ENCODE measurements at regions not wholly inside any gene's neighbourhood (a gene's known extent, or its start where the extent isn't known, plus 50 kb on each side); places are given as distances from the start of the nearest gene placed in this dataset.
A peak's percentile ranks its signal among the peaks of the same experiment; 100 is the strongest.
"Not testable (repeated sequence)": the region's sequence is repeated elsewhere in the genome, so short reads cannot be mapped to it uniquely, and the experiment has no call there.

DNA sequence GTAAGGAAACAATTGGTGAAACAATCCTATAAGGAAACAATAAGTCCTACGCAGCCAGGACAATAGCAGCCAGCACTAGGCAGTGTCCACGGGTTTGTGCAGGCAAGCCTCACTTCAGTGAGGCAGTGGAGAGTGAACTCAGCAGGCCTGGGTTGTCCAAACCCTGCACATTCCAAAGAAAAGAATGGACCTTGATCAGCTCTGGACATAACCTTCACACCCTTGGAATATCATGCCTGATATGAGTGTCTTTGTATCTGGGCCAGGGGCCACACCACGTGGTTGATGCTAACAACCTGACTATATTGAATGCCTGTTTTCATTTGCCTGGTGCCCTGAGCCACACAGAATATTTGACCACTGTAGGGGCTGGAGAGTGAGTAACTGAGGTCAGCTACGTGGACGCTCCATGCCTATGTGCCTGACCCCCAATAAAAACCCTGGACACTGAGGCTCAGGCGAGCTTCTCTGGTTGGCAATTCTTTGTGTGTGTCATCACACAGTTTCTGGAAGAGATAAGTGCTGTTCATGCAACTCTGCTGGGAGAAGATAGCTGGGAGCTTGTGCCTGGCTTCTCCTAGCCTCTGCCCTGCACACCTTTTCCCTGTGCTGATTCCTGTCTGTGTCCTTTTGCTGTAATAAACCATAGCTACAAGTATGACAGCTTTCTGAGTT lies 81.4 kb upstream of the NCOR2 start:
- no peak for DNase-seq

GRCh38 chr12:124647316-124647715 lies 79.9 kb upstream of the NCOR2 start:
- no peak for DNase-seq

DNA sequence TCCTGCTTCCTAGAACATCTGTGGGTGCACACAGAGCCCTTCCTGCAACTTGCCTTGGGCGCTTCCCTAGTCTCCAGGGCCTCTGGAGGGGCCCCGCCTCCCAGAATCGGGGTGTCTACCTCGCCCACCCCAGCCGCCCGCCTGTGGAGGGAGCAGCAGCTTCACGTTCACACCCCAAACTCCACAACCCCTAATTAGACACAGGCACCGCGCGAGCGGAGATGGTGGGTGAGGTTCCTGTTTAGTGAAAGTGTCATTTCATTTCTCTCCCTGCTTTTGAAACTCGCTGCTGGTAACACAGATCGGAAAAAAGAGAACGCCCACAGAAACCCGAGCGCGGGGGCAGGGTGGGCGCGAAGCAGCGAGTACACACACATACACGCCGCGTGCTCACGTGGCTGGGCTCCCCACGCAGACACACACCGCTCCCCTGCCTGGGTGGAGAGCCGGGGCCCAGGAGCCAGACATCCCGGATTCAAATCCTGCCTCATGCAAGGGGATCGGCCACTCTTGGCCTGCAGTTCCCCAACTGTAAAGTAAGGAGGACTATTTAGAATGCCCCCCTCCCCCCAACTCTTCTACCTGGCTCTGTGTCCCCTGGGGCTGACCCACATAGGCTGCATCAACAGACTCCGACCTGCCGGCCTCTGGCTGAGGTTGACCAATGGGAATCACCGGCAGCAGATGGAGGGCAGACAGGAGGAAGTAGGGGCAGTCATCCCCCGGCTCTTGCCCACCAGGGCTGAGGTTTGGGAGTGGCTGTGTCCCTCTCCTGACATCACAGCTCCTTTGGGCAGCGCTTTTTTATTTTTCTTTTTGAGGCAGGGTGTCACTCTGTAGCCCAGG lies 79.2 kb upstream of the NCOR2 start:
- DNase-seq = no peak

DNA sequence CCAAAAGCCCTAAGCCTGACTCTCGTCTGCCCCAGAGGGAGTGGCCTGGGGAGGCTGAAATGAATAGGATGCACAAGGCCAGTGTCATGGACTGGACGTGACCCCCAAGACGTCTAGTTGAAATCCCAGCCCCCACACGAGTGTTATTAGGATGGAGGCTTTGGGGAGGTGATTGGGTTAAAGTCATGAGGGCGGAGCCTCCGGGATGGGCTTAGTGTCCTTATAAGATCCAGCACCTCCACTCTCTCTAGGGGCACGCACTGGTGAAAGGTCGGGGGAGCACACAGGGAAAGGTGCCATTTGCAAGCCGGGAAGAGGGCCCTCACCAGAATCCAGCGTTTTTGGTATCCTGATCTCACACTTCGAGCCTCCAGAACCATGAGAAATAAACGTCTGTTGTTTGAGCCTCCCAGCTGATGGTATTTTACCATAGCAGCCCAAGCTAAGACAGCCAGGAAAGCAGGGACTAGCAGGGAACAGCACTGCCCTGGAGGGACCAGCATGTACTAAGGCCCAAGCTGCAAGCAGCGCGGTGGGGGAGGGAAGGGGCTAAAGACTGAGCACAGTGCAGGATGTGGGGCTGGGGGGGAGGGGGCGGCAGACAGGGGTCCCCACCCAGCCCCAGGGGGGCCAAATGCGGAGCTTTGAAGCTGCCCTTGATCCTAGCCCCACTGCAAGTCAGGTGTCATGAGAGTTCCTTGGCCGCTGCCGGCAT lies 78.3 kb upstream of the NCOR2 start:
- no peak for DNase-seq

DNA sequence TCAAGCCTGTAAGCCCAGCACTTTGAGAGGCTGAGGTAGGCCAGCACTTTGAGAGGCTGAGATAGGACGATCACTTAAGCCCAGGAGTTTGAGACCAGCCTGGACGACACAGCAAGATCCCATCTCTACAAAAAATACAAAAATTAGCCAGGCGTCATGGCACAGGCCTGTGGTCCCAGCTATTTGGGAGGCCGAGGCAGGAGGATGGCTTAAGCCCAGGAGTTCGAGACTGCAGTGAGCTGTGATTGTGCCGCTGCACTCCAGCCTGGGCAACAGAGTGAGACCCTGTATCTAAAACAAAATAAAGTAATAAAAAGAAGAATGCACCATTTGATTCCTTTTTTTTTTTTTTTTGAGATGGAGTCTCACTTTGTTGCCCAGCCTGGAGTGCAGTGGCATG lies 76.4 kb upstream of the NCOR2 start:
- not testable (repeated sequence) for DNase-seq

GRCh38 chr12:124642105-124642504 lies 74.7 kb upstream of the NCOR2 start:
- DNase-seq = no peak

DNA sequence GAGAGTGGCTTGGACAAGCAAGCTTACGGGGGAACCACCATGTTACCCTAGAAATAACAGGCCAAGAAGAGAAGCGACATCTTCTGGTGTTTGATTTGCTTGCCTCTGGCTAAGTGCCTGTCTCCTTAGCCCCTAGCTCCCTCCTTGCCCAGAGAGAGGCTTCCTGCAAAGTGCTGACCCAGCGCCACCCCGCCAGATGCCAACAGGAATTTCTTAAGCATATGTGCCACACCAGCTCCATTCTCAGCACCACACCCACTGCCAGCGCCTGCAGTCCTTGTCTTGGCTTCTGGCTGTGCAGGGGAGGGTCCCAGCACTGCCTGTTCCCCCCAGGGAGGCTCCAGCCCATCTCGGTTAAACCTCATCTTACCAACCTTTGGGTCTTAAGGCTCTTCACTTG lies 74.2 kb upstream of the NCOR2 start:
- DNase-seq = no peak

DNA sequence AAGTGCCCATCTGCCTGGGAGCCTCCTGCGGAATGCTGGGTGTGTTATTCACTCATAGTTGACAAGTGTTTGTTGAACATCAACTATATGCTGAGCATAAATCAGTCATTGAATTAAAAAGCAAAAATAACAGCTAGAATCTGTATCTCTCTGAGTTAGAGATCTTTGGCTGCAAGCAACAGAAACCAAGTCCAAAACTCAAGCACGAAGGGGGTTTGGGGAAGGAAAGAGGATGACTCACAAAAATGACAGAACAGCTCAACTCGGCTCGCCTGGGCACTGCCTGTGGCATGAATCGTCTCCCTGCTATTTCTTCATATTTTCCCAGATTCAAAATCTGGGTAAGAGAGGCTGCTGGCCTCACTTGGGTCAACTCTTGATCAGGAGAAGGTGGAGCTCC lies 72.6 kb upstream of the NCOR2 start:
- no peak for DNase-seq

- no peak for DNase-seq
These were observed 71.9 kb upstream of the NCOR2 start for GRCh38 chr12:124639122-124639806.

GRCh38 chr12:124637581-124637981 lies 70.2 kb upstream of the NCOR2 start:
- DNase-seq = no peak

DNA sequence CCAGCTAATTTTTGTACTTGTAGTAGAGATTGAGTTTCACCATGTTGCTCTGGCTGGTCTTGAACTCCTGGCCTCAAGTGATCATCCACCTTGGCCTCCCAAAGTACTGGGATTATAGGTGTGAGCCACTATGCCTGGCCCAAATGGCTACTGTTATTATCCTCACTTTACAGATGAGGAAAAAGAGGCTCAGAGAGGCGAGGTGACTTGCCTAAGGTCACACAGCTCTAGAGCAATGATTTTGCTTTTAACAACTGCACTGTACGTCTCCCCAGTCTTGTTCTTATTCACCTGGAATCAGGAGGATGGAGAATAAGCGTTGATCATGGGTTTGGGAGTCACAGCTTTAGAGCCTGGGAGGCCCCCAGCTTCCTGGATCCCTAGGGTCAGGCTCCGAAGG lies 69.8 kb upstream of the NCOR2 start:
- DNase-seq = no peak

DNA sequence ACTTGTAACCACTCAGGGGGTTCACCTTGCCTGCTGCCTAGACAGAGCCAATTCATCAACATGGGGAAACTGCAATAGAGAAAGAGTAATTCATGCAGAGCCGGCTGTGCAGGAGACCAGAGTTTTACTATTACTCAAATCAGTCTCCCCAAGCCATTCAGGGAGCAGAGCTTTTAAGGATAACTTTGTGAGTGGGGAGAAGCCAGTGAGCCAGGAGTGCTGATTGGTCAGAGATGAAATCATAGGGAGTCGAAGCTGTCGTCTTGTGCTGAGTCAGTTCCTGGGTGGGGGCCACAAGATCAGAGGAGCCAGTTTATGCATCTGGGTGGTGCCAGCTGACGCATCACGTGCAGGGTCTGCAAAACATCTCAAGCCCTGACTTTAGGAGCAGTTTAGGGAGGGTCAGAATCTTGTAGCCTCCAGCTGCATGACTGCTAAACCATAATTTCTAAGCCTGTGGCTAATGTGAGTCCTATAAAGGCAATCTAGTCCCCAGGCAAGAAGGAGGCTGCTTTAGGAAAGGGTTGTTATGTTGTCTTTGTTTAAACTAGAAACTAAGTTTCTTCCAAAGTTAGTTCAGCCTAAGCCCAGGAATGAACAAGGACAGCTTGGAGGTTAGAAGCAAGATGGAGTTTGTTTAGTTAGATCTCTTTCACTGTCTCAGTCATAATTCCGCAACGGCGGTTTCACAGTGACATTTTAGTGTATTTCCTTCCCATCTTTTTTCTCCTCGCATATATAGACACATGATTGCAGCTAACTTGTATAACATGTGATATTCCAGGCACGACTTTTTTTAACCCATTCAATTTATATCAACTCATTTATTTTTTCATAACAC lies 68.9 kb upstream of the NCOR2 start:
- no peak for DNase-seq

DNA sequence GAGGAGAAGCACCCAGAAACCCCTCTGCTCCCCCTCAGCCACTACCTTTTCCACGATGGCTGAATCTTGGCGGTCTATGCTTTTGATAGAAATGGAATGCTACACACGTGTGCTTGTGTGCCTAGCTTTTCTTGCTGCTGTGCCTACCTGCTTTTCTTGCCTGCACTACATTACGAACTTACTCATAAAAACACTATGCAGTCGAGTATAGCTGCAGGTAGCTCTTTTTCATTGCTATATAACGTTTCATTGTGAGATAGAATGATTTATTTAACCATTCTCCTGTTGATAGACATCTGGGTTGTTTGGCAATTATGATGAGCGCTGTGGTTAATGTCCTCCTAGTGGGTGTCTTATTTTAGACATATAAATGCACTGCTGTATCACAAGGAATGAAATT lies 67.9 kb upstream of the NCOR2 start:
- no peak for DNase-seq

DNA sequence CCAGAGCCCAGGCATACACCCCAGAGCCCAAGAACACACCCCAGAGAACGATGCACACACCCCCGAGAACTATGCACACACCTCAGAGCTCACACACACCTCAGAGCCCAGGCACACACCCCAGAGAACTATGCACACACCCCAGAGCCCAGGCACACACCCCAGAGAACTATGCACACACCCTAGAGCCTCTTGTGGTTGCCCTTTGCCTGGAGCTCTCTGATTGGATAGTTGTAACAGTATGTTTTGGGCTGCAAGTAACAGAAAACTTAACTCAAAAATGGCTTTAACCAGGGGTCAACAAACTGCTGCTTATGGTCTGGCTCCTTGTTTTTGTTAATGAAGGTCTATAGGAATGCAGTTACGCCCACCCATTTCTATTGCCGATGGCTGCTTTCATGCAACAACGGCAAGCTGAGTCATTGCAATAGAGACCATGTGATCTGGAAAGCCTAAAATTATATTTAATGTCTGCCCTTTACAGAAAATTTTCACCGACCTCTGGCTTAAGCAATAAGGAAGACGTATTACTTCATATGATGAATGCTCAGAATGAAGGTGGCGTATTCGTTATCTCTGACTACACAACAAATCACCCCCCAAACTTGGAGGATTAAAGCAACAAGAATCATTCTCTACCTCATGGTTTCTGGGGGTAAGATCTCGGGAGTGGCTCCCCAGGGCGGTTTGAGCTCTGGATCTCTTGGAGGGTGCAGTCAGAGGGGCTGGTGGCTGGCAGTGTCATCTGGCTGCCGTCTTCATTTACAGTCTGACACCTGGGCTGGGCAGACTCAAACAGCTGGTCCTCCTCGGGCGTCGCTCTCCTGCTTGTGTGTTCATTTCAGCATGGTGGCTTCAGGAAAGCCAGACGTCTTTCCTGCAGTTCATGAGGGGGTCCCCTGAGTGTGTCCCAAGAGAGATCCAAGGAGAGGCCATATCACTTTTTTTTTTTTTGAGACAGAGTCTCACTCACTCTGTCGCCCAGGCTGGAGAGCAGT lies 66.3 kb upstream of the NCOR2 start:
- DNase-seq = no peak

GRCh38 chr12:124632519-124632984 lies 65.1 kb upstream of the NCOR2 start:
- peak; percentile 46 for DNase-seq

GRCh38 chr12:124631681-124632256 lies 64.4 kb upstream of the NCOR2 start:
- DNase-seq = no peak

DNA sequence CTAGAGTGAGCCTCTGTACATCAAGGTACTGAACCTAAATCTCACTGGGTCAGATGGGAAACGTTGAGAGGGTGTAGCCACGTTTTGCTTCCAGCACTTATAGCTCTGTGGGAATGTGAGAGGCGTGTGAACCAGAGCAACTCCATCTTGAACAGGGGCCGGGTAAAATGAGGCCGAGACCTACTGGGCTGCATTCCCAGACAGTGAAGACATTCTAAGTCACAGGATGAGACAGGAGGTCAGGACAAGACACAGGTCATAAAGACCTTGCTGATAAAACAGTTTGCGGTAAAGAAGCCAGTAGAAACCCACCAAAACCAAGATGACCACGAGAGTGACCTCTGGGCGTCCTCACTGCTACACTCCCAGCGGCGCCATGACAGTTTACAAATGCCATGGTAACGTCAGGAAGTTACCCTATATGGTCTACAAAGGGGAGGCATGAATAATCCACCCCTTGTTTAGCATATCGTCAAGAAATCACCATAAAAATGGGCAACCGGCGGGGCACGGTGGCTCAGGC lies 63.4 kb upstream of the NCOR2 start:
- DNase-seq = no peak

GRCh38 chr12:124629789-124630480 lies 62.5 kb upstream of the NCOR2 start:
- DNase-seq = no peak

DNA sequence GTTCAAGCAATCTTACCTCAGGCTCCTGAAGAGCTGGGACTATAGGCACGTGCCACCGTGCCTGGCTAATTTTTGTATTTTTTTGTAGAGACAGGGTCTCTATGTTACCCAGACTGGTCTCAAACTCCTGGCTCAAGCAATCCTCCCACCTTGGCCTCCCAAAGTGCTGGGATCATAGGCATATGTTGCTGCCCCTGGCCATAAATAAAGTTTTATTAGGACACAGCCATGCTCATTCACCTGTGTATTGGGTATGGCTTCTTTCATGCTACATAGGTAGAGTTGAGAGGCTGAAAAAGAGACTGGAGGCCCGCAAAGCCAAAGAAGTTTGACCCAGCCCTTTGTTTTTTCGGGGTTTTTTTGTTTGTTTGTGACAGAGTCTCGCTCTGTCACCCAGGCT lies 61.7 kb upstream of the NCOR2 start:
- no peak for DNase-seq

DNA sequence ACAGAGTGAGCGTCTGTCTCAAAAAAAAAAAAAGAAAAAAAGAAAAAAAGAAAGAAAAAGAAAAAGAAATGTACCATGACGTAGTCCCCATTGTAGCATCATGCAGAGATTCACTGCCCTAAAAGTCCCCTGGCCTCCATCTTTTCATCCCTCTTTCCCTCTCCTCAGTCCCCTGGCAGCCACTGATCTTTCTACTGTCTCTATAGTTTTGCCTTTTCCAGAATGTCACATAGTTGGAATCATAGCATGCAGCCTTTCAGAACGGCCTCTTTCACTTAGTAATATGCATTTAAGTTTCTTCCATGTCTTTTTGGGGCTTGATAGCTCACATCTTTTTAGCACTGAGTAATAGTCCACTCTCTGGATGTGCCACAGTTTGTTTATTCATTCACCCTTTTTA lies 60.5 kb upstream of the NCOR2 start:
- no peak for DNase-seq

Measured in retina (tissue), 1 donor.